HepG2 (cell line): ENCODE measurements at regions not wholly inside any gene's neighbourhood (a gene's known extent, or its start where the extent isn't known, plus 50 kb on each side); places are given as distances from the start of the nearest gene placed in this dataset.

Experiments
- CBX2 ChIP-seq, 2 experiments: fragments of 200-600 bp in 1 of 2; sonication (generic); formaldehyde crosslinking in 1 of 2; IDR thresholded peaks; 2 replicates each; pipeline versions ENCODE4 v1.7.0 to v1.8.1; 2018 to 2022; ENCODE audit warnings: low read depth in 2 of 2, low read length in 1 of 2, mild to moderate bottlenecking in 1 of 2, missing genetic modification reagents in 1 of 2
- CTCF ChIP-seq: sonication (generic); formaldehyde crosslinking; IDR thresholded peaks from 2 replicates; pipeline ENCODE4 v1.5.0; 2020; ENCODE audit warnings: mild to moderate bottlenecking, missing genetic modification reagents, moderate library complexity
- DBP ChIP-seq: sonication (generic); formaldehyde crosslinking; IDR thresholded peaks from 2 replicates; pipeline ENCODE4 v1.4.0; 2020; ENCODE audit warnings: missing genetic modification reagents; ENCODE audit errors: not compliant biosample characterization
- FOXA1 ChIP-seq, 2 experiments: fragments of 450-650 bp in 1 of 2; sonication (generic) in 1 of 2; formaldehyde crosslinking in 1 of 2; IDR thresholded peaks; 2 replicates each; pipeline versions ENCODE4 v1.4.0 to v1.6.1; 2016 to 2020; ENCODE audit warnings: missing genetic modification reagents in 1 of 2
- GATAD1 ChIP-seq: IDR thresholded peaks from 2 replicates; pipeline ENCODE4 v1.6.1; 2016; ENCODE audit warnings: missing genetic modification reagents, missing compliant biosample characterization
- GTF2F1 ChIP-seq: fragments of 150-350 bp; IDR thresholded peaks from 2 replicates; pipeline ENCODE4 v1.6.1; 2014; ENCODE audit warnings: low read length
- HNRNPH1 ChIP-seq: fragments of 200-400 bp; formaldehyde crosslinking; optimal IDR thresholded peaks from 2 replicates; pipeline ENCODE3; 2017; ENCODE audit warnings: mild to moderate bottlenecking, low read depth, low read length
- MAZ ChIP-seq, 2 experiments: sonication (generic) in 1 of 2; formaldehyde crosslinking in 1 of 2; IDR thresholded peaks; 2 replicates each; pipeline versions ENCODE4 v1.5.0 to v1.6.1; 2012 to 2020; ENCODE audit warnings: low read depth in 2 of 2, mild to moderate bottlenecking in 2 of 2, borderline replicate concordance in 1 of 2, improper control_type of control experiment in 1 of 2, low read length in 1 of 2, missing genetic modification reagents in 1 of 2, moderate library complexity in 1 of 2
- MLX ChIP-seq: IDR thresholded peaks from 2 replicates; pipeline ENCODE4 v1.6.1; 2016
- MXI1 ChIP-seq: IDR thresholded peaks from 3 replicates; pipeline ENCODE4 v1.6.1; 2012; ENCODE audit warnings: low read depth, low read length, inconsistent platforms, borderline replicate concordance
- NR3C1 ChIP-seq: sonication (generic); formaldehyde crosslinking; IDR thresholded peaks from 2 replicates; pipeline ENCODE4 v1.4.0; 2020; ENCODE audit warnings: missing genetic modification reagents
- RAD21 ChIP-seq: fragments of 450-650 bp; formaldehyde crosslinking; IDR thresholded peaks from 2 replicates; pipeline ENCODE4 v1.5.0; 2020; ENCODE audit warnings: mild to moderate bottlenecking
- RFX5 ChIP-seq: IDR thresholded peaks from 2 replicates; pipeline ENCODE4 v1.6.1; 2011; ENCODE audit warnings: low read depth, low read length, improper control_type of control experiment
- SALL2 ChIP-seq: sonication (generic); formaldehyde crosslinking; IDR thresholded peaks from 2 replicates; pipeline ENCODE4 v1.8.1; 2023; ENCODE audit warnings: mild to moderate bottlenecking, missing genetic modification reagents, inconsistent platforms
- SCMH1 ChIP-seq: sonication (generic); formaldehyde crosslinking; IDR thresholded peaks from 2 replicates; pipeline ENCODE4 v1.9.0; 2021; ENCODE audit warnings: missing genetic modification reagents, mild to moderate bottlenecking, borderline replicate concordance
- ZNF24 ChIP-seq: fragments of 450-650 bp; IDR thresholded peaks from 2 replicates; pipeline ENCODE4 v1.6.1; 2017; ENCODE audit warnings: antibody characterized with exemption, mild to moderate bottlenecking
- ZNF383 ChIP-seq: sonication (generic); formaldehyde crosslinking; IDR thresholded peaks from 2 replicates; pipeline ENCODE4 v1.4.0; 2020; ENCODE audit warnings: missing genetic modification reagents, mild to moderate bottlenecking, borderline replicate concordance
- ZNF589 ChIP-seq: sonication (generic); formaldehyde crosslinking; conservative IDR thresholded peaks from 2 replicates; pipeline ENCODE4 v1.8.0; 2022; ENCODE audit warnings: mild to moderate bottlenecking, moderate library complexity, missing genetic modification reagents
- ZNF687 ChIP-seq: sonication (generic); formaldehyde crosslinking; IDR thresholded peaks from 2 replicates; pipeline ENCODE4 v1.5.1; 2020; ENCODE audit warnings: mild to moderate bottlenecking, missing genetic modification reagents, moderate library complexity
- ZNF782 ChIP-seq: sonication (generic); formaldehyde crosslinking; IDR thresholded peaks from 2 replicates; pipeline ENCODE4 v1.4.0; 2020; ENCODE audit warnings: missing genetic modification reagents, mild to moderate bottlenecking, borderline replicate concordance
- ZSCAN5A ChIP-seq: sonication (generic); formaldehyde crosslinking; IDR thresholded peaks from 2 replicates; pipeline ENCODE4 v1.8.0; 2022; ENCODE audit warnings: mild to moderate bottlenecking, missing genetic modification reagents, borderline replicate concordance

GRCh38 chr22:26756675-26757293 is 99.4 kb downstream of the MIAT start (continued):
- TF ChIP-seq DBP (CRISPR knock-in tag), result no peak
- TF ChIP-seq FOXA1 (IDR thresholded peaks at IDR 0.05), result no peak
- TF ChIP-seq FOXA1 (CRISPR knock-in tag; IDR thresholded peaks at IDR 0.05), result peak; percentile 28; the same call in 1 of the 2 replicates
- no peak for TF ChIP-seq SCMH1 (CRISPR knock-in tag)
- TF ChIP-seq GTF2F1, result no peak
- TF ChIP-seq ZNF589, result no peak
- TF ChIP-seq ZNF24, result no peak
- no peak for TF ChIP-seq GATAD1 (CRISPR knock-in tag)
- no peak for TF ChIP-seq ZSCAN5A (CRISPR knock-in tag)
- no peak for TF ChIP-seq CBX2 (IDR thresholded peaks at IDR 0.05; ENCODE audit: low read depth, low read length)
- no peak for TF ChIP-seq CBX2 (CRISPR knock-in tag; IDR thresholded peaks at IDR 0.05; ENCODE audit: low read depth)
- no peak for TF ChIP-seq MXI1
- no peak for TF ChIP-seq HNRNPH1
- no peak for TF ChIP-seq ZNF383 (CRISPR knock-in tag)
- peak; percentile 53; the same call in 1 of the 2 replicates for TF ChIP-seq MAZ (IDR thresholded peaks at IDR 0.05; ENCODE audit: borderline replicate concordance, low read depth, low read length)
- no peak for TF ChIP-seq MAZ (CRISPR knock-in tag; IDR thresholded peaks at IDR 0.05; ENCODE audit: low read depth)
- TF ChIP-seq ZNF687 (CRISPR knock-in tag), result peak; percentile 8; the same call in 1 of the 2 replicates
- no peak for TF ChIP-seq ZNF782 (CRISPR knock-in tag)
- TF ChIP-seq RFX5, result no peak
- peak; percentile 90 for TF ChIP-seq RAD21
- TF ChIP-seq CTCF (CRISPR knock-in tag), result peak; percentile 80
- no peak for TF ChIP-seq NR3C1
- TF ChIP-seq SALL2 (CRISPR knock-in tag), result peak; percentile 29; the same call in 1 of the 2 replicates
- no peak for TF ChIP-seq MLX (CRISPR knock-in tag)
